GM12865 (cell line): ENCODE measurements at regions not wholly inside any gene's neighbourhood (a gene's known extent, or its start where the extent isn't known, plus 50 kb on each side); places are given as distances from the start of the nearest gene placed in this dataset.
"Not testable (repeated sequence)": the region's sequence is repeated elsewhere in the genome, so short reads cannot be mapped to it uniquely, and the experiment has no call there.

Experiments used
- DNase-seq: peaks from one replicate; pipeline ENCODE4 v3.0.0; 2010; ENCODE audit warnings: low read depth
- H3K4me3 ChIP-seq: 2 replicates; pipeline ENCODE4 v1.5.1; 2011; ENCODE audit warnings: mild to moderate bottlenecking, low read depth, low read length, control low read depth
- CTCF ChIP-seq: IDR thresholded peaks from 2 replicates; pipeline ENCODE4 v1.5.1; 2011; ENCODE audit warnings: low read length, control low read depth, low read depth, inconsistent platforms; ENCODE audit not compliant: insufficient read depth; ENCODE audit errors: missing control alignments

- no peak for TF ChIP-seq CTCF
- no peak for DNase-seq
- H3K4me3 ChIP-seq: no peak overlapping the region
Observed at GRCh38 chr2:67159929-67160328, 237.2 kb upstream of the ETAA1 start.

GRCh38 chr2:67164771-67165522 lies 232.2 kb upstream of the ETAA1 start:
- no peak for TF ChIP-seq CTCF
- H3K4me3 ChIP-seq: no peak overlapping the region
- DNase-seq: no peak

- no peak for TF ChIP-seq CTCF
- DNase-seq: no peak
- H3K4me3 ChIP-seq: no peak overlapping the region
Observed at GRCh38 chr2:67165523-67165990, 231.6 kb upstream of the ETAA1 start.

- not testable (repeated sequence) for DNase-seq, H3K4me3 ChIP-seq
Observed at GRCh38 chr2:67166511-67166910, 230.6 kb upstream of the ETAA1 start.

- DNase-seq: no peak
- H3K4me3 ChIP-seq: no peak overlapping the region
- no peak for TF ChIP-seq CTCF
Observed at GRCh38 chr2:67169417-67170140, 227.6 kb upstream of the ETAA1 start.

- TF ChIP-seq CTCF: no peak
- no peak overlapping the region for H3K4me3 ChIP-seq
Observed at GRCh38 chr2:67179526-67179925, 217.6 kb upstream of the ETAA1 start.

GRCh38 chr2:67180841-67181240 lies 216.3 kb upstream of the ETAA1 start:
- TF ChIP-seq CTCF: no peak
- no peak overlapping the region for H3K4me3 ChIP-seq
- DNase-seq: no peak

More at GRCh38 chr2:67179526-67179925, 217.6 kb upstream of the ETAA1 start:
- no peak for DNase-seq
